ENCODE measurements at regions not wholly inside any gene's neighbourhood (a gene's known extent, or its start where the extent isn't known, plus 50 kb on each side); places are given as distances from the start of the nearest gene placed in this dataset.

DNA sequence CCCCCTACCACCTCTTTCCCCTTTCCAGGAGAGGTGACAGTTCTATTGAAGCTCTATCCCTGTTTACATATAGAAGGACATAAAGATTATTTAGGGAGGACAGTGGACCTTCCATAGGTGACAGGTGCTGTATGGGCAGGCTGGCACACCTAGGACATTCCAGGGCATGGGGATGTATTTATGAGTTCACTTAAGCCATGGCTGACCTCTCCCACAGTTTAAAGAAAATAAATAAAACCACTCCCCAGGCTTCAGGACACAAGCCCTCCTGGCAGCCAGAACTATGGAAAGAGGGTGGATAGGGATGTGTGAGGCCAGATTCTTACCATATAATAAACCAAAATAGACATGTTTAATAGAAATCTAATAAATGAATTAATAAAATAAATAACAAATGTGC lies 85.6 kb upstream of the HOXC13 start:
- H3K27me3 Mint-ChIP-seq: peaks cover 2% of the 10 kb centered on the region
- CTCF ChIA-PET: interaction anchor here (0.5 kb wide), 1 partner anchor 313 kb away, joined by 3 read pairs; no protein-coding TSS in a partner anchor
- no peak for ATAC-seq (ENCODE audit: low read depth)

GRCh38 chr12:53854701-53855316 lies 83.8 kb upstream of the HOXC13 start:
- Mint-ChIP-seq H3K27ac (no peak overlapping the region), H3K36me3 (ENCODE audit: low read depth) (no peaks in the 10 kb centered on the region), H3K4me1 (no peaks in the 10 kb centered on the region), H3K9me3 (no peaks in the 10 kb centered on the region), H3K27me3 (no peaks in the 10 kb centered on the region), H3K4me3 (no peak overlapping the region)
- ATAC-seq (ENCODE audit: low read depth) (no peak), DNase-seq (no peak)
- intact Hi-C loops (cut with micrococcal nuclease): no loop called here
- POLR2A ChIA-PET: no interaction called here
- CTCF ChIA-PET: no interaction called here
- no peak for TF ChIP-seq CTCF (IDR thresholded peaks at IDR 0.05)

More for the DNA sequence above, 85.6 kb upstream of the HOXC13 start:
- H3K27ac Mint-ChIP-seq: no peak overlapping the region
- no peaks in the 10 kb centered on the region for H3K4me1 Mint-ChIP-seq
- H3K4me3 Mint-ChIP-seq: no peak overlapping the region
- DNase-seq: no peak
- POLR2A ChIA-PET: no interaction called here
- intact Hi-C loops (cut with micrococcal nuclease): no loop called here
- H3K9me3 Mint-ChIP-seq: no peaks in the 10 kb centered on the region
- no peaks in the 10 kb centered on the region for H3K36me3 Mint-ChIP-seq (ENCODE audit: low read depth)
- TF ChIP-seq CTCF (IDR thresholded peaks at IDR 0.05): no peak

DNA sequence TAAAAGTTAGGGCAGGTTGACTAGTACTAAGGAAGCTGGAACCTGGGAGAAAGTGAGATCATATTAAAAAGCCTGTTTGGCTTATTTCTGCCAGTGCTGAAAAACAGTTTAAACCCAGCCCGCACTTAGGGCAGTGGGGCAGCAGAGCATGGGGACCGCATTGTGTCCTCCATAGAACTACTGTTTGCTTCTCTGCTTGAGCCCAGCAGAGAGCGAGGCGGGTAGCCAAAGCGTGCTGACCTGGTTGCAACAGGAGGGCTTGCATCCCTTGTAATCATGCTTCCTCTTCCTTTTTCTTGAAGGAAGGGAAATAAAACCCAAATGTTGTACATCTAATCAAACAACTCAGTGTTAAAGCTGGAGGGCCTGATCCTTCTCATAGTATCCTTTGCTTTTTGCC lies 82.5 kb upstream of the HOXC13 start:
- H3K4me1 Mint-ChIP-seq: no peaks in the 10 kb centered on the region
- POLR2A ChIA-PET: no interaction called here
- H3K36me3 Mint-ChIP-seq (ENCODE audit: low read depth): no peaks in the 10 kb centered on the region
- no peak overlapping the region for H3K27ac Mint-ChIP-seq
- no peak for ATAC-seq (ENCODE audit: low read depth)
- no peak for TF ChIP-seq CTCF (IDR thresholded peaks at IDR 0.05)
- CTCF ChIA-PET: no interaction called here
- intact Hi-C loops (cut with micrococcal nuclease): no loop called here
- no peak overlapping the region for H3K4me3 Mint-ChIP-seq
- H3K9me3 Mint-ChIP-seq: no peaks in the 10 kb centered on the region
- H3K27me3 Mint-ChIP-seq: peaks cover 4% of the 10 kb centered on the region
- DNase-seq: no peak

- Mint-ChIP-seq H3K36me3 (ENCODE audit: low read depth) (no peaks in the 10 kb centered on the region), H3K27ac (no peak overlapping the region), H3K4me1 (no peaks in the 10 kb centered on the region), H3K4me3 (no peak overlapping the region), H3K27me3 (peaks cover 4% of the 10 kb centered on the region), H3K9me3 (no peaks in the 10 kb centered on the region)
- CTCF ChIA-PET: no interaction called here
- intact Hi-C loops (cut with micrococcal nuclease): no loop called here
- ATAC-seq (ENCODE audit: low read depth) (no peak), DNase-seq (no peak)
- POLR2A ChIA-PET: no interaction called here
- TF ChIP-seq CTCF (IDR thresholded peaks at IDR 0.05): no peak
Observed at GRCh38 chr12:53857666-53858065, 81.0 kb upstream of the HOXC13 start.

DNA sequence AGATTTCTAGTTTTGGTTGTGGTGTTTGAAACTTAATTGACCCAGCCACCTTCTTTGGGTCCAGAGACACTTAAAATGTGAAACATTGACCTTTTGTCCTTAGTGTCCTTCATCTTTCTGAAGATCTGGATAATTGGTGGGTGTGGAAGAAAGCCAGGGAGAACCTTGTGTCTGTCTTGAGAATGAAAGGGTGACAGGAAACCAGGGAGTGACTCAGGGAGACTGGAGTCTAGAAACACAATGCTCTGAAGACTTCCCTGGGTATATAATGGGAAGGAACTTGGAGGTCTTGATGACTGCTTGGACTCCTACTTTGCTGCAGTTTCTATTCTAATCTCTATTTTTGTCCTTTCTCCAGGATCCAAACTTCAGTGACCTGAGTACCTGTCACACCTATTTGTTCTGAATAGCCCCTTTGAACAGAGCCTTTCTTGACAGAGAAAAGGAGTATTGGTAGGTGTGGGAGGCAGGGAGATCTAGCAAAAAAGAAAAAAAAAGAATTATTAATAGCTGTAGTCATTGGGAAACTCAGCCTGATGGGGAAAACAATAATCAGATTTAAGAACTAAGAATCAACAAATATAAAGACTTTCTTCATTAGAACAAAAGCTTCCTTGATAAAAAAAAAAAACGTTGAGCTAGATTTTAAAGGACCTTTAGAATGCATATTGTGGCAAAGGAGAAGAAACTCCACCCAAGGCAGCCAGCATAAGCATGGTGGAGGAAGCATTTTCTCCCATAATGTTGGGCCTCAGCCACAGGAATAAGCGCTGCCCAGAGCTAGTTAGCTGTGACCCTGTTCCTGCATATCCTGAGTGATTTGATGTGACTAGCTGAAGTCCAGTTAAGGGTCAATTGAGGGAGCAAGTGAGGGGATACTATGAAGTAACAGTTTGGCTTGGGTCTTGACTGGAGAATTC lies 77.9 kb upstream of the HOXC13 start:
- H3K4me1 Mint-ChIP-seq: no peaks in the 10 kb centered on the region
- no peak for ATAC-seq (ENCODE audit: low read depth)
- POLR2A ChIA-PET: no interaction called here
- H3K9me3 Mint-ChIP-seq: no peaks in the 10 kb centered on the region
- DNase-seq: no peak
- H3K36me3 Mint-ChIP-seq (ENCODE audit: low read depth): no peaks in the 10 kb centered on the region
- intact Hi-C loops (cut with micrococcal nuclease): no loop called here
- peaks cover 4% of the 10 kb centered on the region for H3K27me3 Mint-ChIP-seq
- CTCF ChIA-PET: no interaction called here
- no peak overlapping the region for H3K4me3 Mint-ChIP-seq
- no peak overlapping the region for H3K27ac Mint-ChIP-seq
- TF ChIP-seq CTCF (IDR thresholded peaks at IDR 0.05): no peak

Measured in activated B cell treated with CpG ODN at 0.5 μM for 24 hours (primary cell).